OCI-LY3 (cell line): ENCODE measurements at regions not wholly inside any gene's neighbourhood (a gene's known extent, or its start where the extent isn't known, plus 50 kb on each side); places are given as distances from the start of the nearest gene placed in this dataset.

Source experiments
- H2AFZ ChIP-seq: fragments of 200-600, 300-600 bp; shearing (Covaris generic); 2 replicates; pipeline ENCODE4 v1.6.0; 2014; ENCODE audit warnings: antibody characterized with exemption, low read depth, low read length
- H3K27ac ChIP-seq: fragments of 200-600, 300-600 bp; sonication (generic); 2 replicates; pipeline ENCODE4 v1.5.1; 2014; ENCODE audit warnings: mild to moderate bottlenecking, low read length, moderate library complexity, mixed read lengths
- H3K27me3 ChIP-seq: fragments of 200-600, 300-600 bp; sonication (generic); 2 replicates; pipeline ENCODE4 v1.6.1; 2014; ENCODE audit warnings: low read depth, low read length, mixed read lengths
- H3K36me3 ChIP-seq: fragments of 200-600, 300-600 bp; sonication (generic); replicated peaks from 2 replicates; pipeline ENCODE3; 2014; ENCODE audit warnings: low read depth, low read length, mixed read lengths
- H3K4me1 ChIP-seq: fragments of 300-600, 200-600 bp; sonication (generic); 2 replicates; pipeline ENCODE4 v1.6.1; 2014; ENCODE audit warnings: low read length, mixed read lengths
- H3K4me2 ChIP-seq: fragments of 200-600, 300-600 bp; sonication (generic); 2 replicates; pipeline ENCODE4 v1.6.1; 2014; ENCODE audit warnings: low read length, mixed read lengths
- H3K4me3 ChIP-seq: fragments of 300-600, 200-600 bp; sonication (generic); 2 replicates; pipeline ENCODE4 v1.5.1; 2014; ENCODE audit warnings: antibody characterized with exemption, mild to moderate bottlenecking, low read length, moderate library complexity
- H3K79me2 ChIP-seq: fragments of 300-600, 200-600 bp; shearing (Covaris generic); 2 replicates; pipeline ENCODE4 v1.6.1; 2014; ENCODE audit warnings: mild to moderate bottlenecking, low read length, mixed read lengths
- H3K9ac ChIP-seq: fragments of 300-600, 200-600 bp; shearing (Covaris generic); 2 replicates; pipeline ENCODE4 v1.6.0; 2014; ENCODE audit warnings: mild to moderate bottlenecking, low read length, moderate library complexity
- H3K9me3 ChIP-seq: fragments of 200-600, 300-600 bp; shearing (Covaris generic); 2 replicates; pipeline ENCODE4 v1.6.1; 2014; ENCODE audit warnings: low read length, mixed read lengths; ENCODE audit not compliant: insufficient read depth
- H4K20me1 ChIP-seq: fragments of 200-600, 300-600 bp; sonication (generic); 2 replicates; pipeline ENCODE4 v1.6.1; 2016; ENCODE audit warnings: low read length, mixed read lengths; ENCODE audit not compliant: insufficient read depth
- EZH2phosphoT487 ChIP-seq: fragments of 200-600 bp; shearing (Covaris generic); IDR thresholded peaks from 2 replicates; pipeline ENCODE4 v1.6.1; 2018; ENCODE audit warnings: antibody characterized with exemption, mixed run types, low read depth
- TF ChIP-seq, protein P1 (sequence below): fragments of 200-600, 300-600 bp; sonication (generic); IDR thresholded peaks from 2 replicates; pipeline ENCODE4 v1.5.1; 2014; ENCODE audit warnings: antibody characterized with exemption, low read length, low read depth

DNA sequence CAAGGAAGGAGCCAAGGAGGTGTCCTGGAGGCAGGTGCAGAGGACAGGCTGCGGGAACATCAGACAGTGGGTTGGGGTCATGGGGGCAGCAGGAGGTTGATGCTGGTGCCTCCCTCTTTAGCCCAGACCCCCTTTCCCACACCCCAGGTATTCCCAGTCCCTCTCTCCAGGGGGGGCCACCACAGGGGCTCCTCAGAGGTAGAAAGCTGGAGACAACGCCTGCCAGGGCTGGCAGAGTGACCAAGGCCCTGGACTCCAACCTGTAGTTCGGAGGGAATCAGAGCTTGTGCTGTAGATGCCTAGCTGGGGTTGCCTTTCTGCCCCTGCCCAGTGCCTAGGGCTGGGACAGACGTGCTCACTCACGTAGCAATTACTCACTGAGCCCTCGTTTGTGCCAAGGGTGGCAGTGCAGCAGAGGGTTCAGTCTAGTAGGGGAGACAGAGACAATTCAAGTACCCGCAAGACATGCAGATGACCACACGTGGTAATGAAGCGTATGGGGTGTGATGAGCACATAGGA is 148.2 kb downstream of the PTPRU start:
- no peaks in the 10 kb centered on the region for H4K20me1 ChIP-seq
- no peaks in the 10 kb centered on the region for H3K4me1 ChIP-seq
- TF ChIP-seq, protein P1, sequence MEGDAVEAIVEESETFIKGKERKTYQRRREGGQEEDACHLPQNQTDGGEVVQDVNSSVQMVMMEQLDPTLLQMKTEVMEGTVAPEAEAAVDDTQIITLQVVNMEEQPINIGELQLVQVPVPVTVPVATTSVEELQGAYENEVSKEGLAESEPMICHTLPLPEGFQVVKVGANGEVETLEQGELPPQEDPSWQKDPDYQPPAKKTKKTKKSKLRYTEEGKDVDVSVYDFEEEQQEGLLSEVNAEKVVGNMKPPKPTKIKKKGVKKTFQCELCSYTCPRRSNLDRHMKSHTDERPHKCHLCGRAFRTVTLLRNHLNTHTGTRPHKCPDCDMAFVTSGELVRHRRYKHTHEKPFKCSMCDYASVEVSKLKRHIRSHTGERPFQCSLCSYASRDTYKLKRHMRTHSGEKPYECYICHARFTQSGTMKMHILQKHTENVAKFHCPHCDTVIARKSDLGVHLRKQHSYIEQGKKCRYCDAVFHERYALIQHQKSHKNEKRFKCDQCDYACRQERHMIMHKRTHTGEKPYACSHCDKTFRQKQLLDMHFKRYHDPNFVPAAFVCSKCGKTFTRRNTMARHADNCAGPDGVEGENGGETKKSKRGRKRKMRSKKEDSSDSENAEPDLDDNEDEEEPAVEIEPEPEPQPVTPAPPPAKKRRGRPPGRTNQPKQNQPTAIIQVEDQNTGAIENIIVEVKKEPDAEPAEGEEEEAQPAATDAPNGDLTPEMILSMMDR = no peak
- TF ChIP-seq EZH2phosphoT487 = no peak
- no peak overlapping the region for H2AFZ ChIP-seq
- H3K4me3 ChIP-seq = no peak overlapping the region
- H3K9ac ChIP-seq = no peak overlapping the region
- H3K79me2 ChIP-seq = no peaks in the 10 kb centered on the region
- H3K27me3 ChIP-seq = 0 out of 2 replicates have a peak, but pooled peaks cover 5% of the 10 kb centered on the region
- H3K27ac ChIP-seq = no peak overlapping the region
- no peaks in the 10 kb centered on the region for H3K36me3 ChIP-seq
- H3K9me3 ChIP-seq = no peaks in the 10 kb centered on the region
- no peak overlapping the region for H3K4me2 ChIP-seq

DNA sequence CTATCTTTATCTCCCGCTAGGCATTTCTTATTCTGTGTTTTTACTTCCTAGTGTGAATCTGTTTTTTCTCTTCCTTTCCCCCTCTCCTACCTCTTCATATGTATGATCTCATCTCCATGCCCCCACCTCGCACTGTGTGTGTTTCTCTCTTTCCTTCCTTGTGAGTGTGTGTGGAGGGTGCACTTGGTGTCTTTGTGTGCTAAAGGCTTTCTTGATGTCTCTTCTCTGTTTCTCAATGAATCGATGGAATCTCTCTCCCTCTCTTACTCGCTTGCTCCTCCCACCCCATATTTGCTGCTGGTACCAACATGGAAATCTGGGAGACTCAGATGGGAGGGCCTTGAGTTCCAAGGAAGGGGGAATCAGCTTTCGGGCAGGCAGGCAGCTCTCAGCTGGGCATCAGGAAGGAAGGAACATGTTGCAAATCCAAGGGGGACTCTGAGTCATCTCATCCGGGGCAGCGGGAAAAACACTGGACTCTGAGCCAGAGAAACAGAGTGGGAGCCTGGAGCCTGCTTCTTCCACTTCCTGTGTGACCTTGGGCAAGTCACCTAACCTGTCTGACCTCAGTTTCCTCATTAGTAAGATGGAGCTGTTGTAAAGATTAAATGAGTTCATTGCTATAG is 147.5 kb downstream of the PTPRU start:
- Histone ChIP-seq H3K27me3 (0 out of 2 replicates have a peak, but pooled peaks cover 5% of the 10 kb centered on the region), H3K27ac (no peak overlapping the region), H3K36me3 (no peaks in the 10 kb centered on the region), H3K4me3 (no peak overlapping the region), H3K79me2 (no peaks in the 10 kb centered on the region), H3K9ac (no peak overlapping the region), H2AFZ (no peak overlapping the region), H3K4me2 (no peak overlapping the region), H4K20me1 (no peaks in the 10 kb centered on the region), H3K4me1 (no peaks in the 10 kb centered on the region), H3K9me3 (peaks cover 5% of the 10 kb centered on the region; the same call in 1 of the 2 replicates)
- TF ChIP-seq, protein P1 = no peak
- TF ChIP-seq EZH2phosphoT487 = no peak

DNA sequence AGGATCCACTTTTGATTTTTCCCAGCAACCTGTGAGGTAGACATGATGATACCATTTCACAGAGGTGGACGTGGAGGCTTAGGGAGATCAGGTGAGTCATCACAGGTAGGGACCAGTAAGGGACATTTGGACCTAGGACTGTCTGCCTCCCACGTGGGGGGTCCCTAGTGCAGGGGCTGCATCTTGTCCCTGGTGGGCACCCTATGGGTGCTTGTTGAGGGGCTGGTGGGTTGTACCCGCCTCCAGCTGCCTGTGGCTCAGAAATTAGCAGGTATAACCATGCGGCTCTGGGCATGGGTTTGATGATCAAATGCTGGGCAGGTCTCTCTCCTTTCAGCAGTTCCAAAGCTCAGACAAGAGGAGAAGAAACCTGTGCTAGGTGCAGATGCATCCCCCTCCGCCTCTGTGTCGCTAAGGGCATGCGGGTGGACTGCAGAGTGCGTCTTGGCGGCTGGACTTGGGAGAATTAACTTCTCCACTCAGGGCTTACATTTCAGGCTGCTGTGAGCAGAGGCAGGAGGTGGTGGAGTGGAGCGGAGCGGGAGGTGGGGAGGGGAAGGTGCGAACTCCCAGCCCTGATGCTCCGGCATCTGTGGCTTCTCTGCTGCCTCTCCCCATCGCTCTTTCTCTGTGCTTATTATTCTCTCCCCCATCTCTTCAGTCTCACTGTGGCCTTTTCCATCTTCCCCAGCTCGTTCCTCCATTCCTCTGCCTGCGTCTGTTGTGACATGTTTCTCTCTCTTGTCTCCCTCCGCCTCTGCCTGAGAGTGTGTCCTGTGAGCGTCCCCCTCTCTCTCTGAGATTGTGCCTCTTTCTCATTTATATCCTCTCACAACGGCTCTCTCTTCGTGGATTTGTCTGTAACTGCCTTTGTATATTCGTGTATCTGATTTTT is 146.8 kb downstream of the PTPRU start:
- no peak for TF ChIP-seq EZH2phosphoT487
- TF ChIP-seq, protein P1 = no peak
- Histone ChIP-seq H3K9ac (no peak overlapping the region), H3K27me3 (0 out of 2 replicates have a peak, but pooled peaks cover 5% of the 10 kb centered on the region), H3K4me3 (no peak overlapping the region), H4K20me1 (no peaks in the 10 kb centered on the region), H2AFZ (no peak overlapping the region), H3K4me2 (no peak overlapping the region), H3K9me3 (peaks cover 5% of the 10 kb centered on the region; the same call in 1 of the 2 replicates), H3K4me1 (no peaks in the 10 kb centered on the region), H3K36me3 (no peaks in the 10 kb centered on the region), H3K79me2 (no peaks in the 10 kb centered on the region), H3K27ac (no peak overlapping the region)

DNA sequence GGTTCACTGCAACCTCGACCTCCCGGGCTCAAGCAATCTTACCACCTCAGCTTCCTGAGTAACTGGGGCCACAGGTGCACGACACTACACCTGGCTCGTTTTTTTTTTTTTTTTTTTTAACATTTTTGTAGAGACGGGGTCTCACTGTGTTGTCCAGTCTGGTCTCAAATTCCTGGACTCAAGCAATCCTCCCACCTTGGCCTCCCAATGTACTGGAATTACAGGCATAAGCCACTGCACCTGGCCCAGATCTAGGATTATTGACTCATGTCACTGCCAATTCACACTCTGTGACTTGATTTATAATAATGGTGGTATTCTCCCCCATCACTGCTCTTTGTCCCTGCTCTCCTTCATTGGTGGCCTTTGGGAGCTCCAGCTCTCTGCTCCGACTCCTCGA is 145.1 kb downstream of the PTPRU start:
- no peak for TF ChIP-seq EZH2phosphoT487
- TF ChIP-seq, protein P1 = no peak
- Histone ChIP-seq H3K4me3 (no peak overlapping the region), H3K36me3 (no peaks in the 10 kb centered on the region), H3K4me2 (no peak overlapping the region), H3K27ac (no peak overlapping the region), H4K20me1 (no peaks in the 10 kb centered on the region), H2AFZ (no peak overlapping the region), H3K9me3 (peaks cover 5% of the 10 kb centered on the region; the same call in 1 of the 2 replicates), H3K79me2 (no peaks in the 10 kb centered on the region), H3K27me3 (no peaks in the 10 kb centered on the region), H3K9ac (no peak overlapping the region), H3K4me1 (no peaks in the 10 kb centered on the region)
